ENCODE measurements at regions not wholly inside any gene's neighbourhood (a gene's known extent, or its start where the extent isn't known, plus 50 kb on each side); places are given as distances from the start of the nearest gene placed in this dataset.
"Not testable (repeated sequence)": the region's sequence is repeated elsewhere in the genome, so short reads cannot be mapped to it uniquely, and the experiment has no call there.

GRCh38 chr11:64428693-64429092 lies 69.7 kb downstream of the RPS6KA4 start:
- no peak for DNase-seq

- DNase-seq = no peak
Measured at GRCh38 chr11:64429970-64430369, 71.0 kb downstream of the RPS6KA4 start.

- no peak for DNase-seq
Measured at GRCh38 chr11:64430645-64431044, 71.7 kb downstream of the RPS6KA4 start.

GRCh38 chr11:64436000-64436399 lies 77.0 kb downstream of the RPS6KA4 start:
- DNase-seq = no peak

GRCh38 chr11:64437426-64437825 lies 78.5 kb downstream of the RPS6KA4 start:
- no peak for DNase-seq

- DNase-seq = no peak
Measured at GRCh38 chr11:64438986-64439771, 80.2 kb downstream of the RPS6KA4 start.

GRCh38 chr11:64439772-64440491 lies 81.0 kb downstream of the RPS6KA4 start:
- DNase-seq = not testable (repeated sequence)

GRCh38 chr11:64441127-64441526 lies 82.2 kb downstream of the RPS6KA4 start:
- no peak for DNase-seq

- no peak for DNase-seq
Measured at GRCh38 chr11:64443001-64443400, 84.0 kb downstream of the RPS6KA4 start.

- no peak for DNase-seq
Measured at GRCh38 chr11:64444838-64445441, 86.0 kb downstream of the RPS6KA4 start.

- no peak for DNase-seq
Measured at GRCh38 chr11:64445651-64446050, 86.7 kb downstream of the RPS6KA4 start.

GRCh38 chr11:64447831-64448598 lies 89.1 kb downstream of the RPS6KA4 start:
- DNase-seq = peak; percentile 4

- peak; percentile 59 for DNase-seq
Measured at GRCh38 chr11:64448599-64449380, 89.8 kb downstream of the RPS6KA4 start.

- peak; percentile 54 for DNase-seq
Measured at GRCh38 chr11:64449381-64450167, 90.6 kb downstream of the RPS6KA4 start.

- DNase-seq = no peak
Measured at GRCh38 chr11:64450168-64450560, 91.2 kb downstream of the RPS6KA4 start.

GRCh38 chr11:64451856-64452255 lies 92.9 kb downstream of the RPS6KA4 start:
- no peak for DNase-seq

- no peak for DNase-seq
Measured at GRCh38 chr11:64453466-64453865, 94.5 kb downstream of the RPS6KA4 start.

GRCh38 chr11:64455456-64456261 lies 96.7 kb downstream of the RPS6KA4 start:
- no peak for DNase-seq

GRCh38 chr11:64456509-64457320 lies 97.8 kb downstream of the RPS6KA4 start:
- DNase-seq = no peak

Measured in NCI-H774 (cell line).